GM18873 (cell line): ENCODE measurements at regions not wholly inside any gene's neighbourhood (a gene's known extent, or its start where the extent isn't known, plus 50 kb on each side); places are given as distances from the start of the nearest gene placed in this dataset.
"Not testable (repeated sequence)": the region's sequence is repeated elsewhere in the genome, so short reads cannot be mapped to it uniquely, and the experiment has no call there.

Experiments
- ATAC-seq: cut with Tn5 transposase; IDR thresholded peaks from one replicate; pipeline ENCODE4 v1.9.1; 2021; ENCODE audit warnings: mild to moderate bottlenecking, moderate library complexity, moderate number of reproducible peaks; ENCODE audit not compliant: unreplicated experiment, low FRiP score

- not testable (repeated sequence) for ATAC-seq
These were observed 93.2 kb upstream of the RPH3AL start, which contains the start of gene RFLNB for GRCh38 chr17:445839-446238. RFLNB (minus strand) TSS chr17:445939.

GRCh38 chr17:444879-445454 lies 92.4 kb upstream of the RPH3AL start:
- ATAC-seq = no peak

GRCh38 chr17:443109-443508 lies 90.5 kb upstream of the RPH3AL start:
- ATAC-seq = no peak

GRCh38 chr17:441155-441950 lies 88.7 kb upstream of the RPH3AL start:
- no peak for ATAC-seq

- no peak for ATAC-seq
These were observed 85.6 kb upstream of the RPH3AL start for GRCh38 chr17:438191-438590.

GRCh38 chr17:437545-437944 lies 84.9 kb upstream of the RPH3AL start:
- ATAC-seq = no peak

- ATAC-seq = no peak
These were observed 84.0 kb upstream of the RPH3AL start for GRCh38 chr17:436571-436970.

- ATAC-seq = not testable (repeated sequence)
These were observed 79.9 kb upstream of the RPH3AL start for GRCh38 chr17:432471-432870.

- ATAC-seq = no peak
These were observed 78.9 kb upstream of the RPH3AL start for GRCh38 chr17:431494-431893.

GRCh38 chr17:429589-429988 lies 77.0 kb upstream of the RPH3AL start:
- ATAC-seq = no peak

GRCh38 chr17:428414-428813 lies 75.8 kb upstream of the RPH3AL start:
- no peak for ATAC-seq

- ATAC-seq = no peak
These were observed 75.3 kb upstream of the RPH3AL start for GRCh38 chr17:427891-428290.

- ATAC-seq = no peak
These were observed 74.7 kb upstream of the RPH3AL start for GRCh38 chr17:427327-427726.

GRCh38 chr17:422196-422930 lies 69.8 kb upstream of the RPH3AL start:
- no peak for ATAC-seq

GRCh38 chr17:420479-421175 lies 68.0 kb upstream of the RPH3AL start:
- ATAC-seq = no peak

- ATAC-seq = no peak
These were observed 66.6 kb upstream of the RPH3AL start for GRCh38 chr17:419073-419735.

GRCh38 chr17:418421-418751 lies 65.8 kb upstream of the RPH3AL start:
- ATAC-seq = no peak

- ATAC-seq = no peak
These were observed 65.2 kb upstream of the RPH3AL start for GRCh38 chr17:417691-418420.

- ATAC-seq = peak; percentile 74
These were observed 63.9 kb upstream of the RPH3AL start for GRCh38 chr17:416293-417206.
